DND-41 (cell line): ENCODE measurements at regions not wholly inside any gene's neighbourhood (a gene's known extent, or its start where the extent isn't known, plus 50 kb on each side); places are given as distances from the start of the nearest gene placed in this dataset.

Experiments
- ATAC-seq: fragments of 200-7000 bp; cut with Tn5 transposase; 3 replicates; pipeline ENCODE4 v1.9.1; 2021; ENCODE audit warnings: low read depth; ENCODE audit not compliant: insufficient read depth
- DNase-seq: peaks from one replicate; pipeline ENCODE4 v3.0.0-alpha.2; 2020
- H2AFZ ChIP-seq: 2 replicates; pipeline ENCODE4 v1.6.0; 2012; ENCODE audit warnings: low read depth, low read length
- H3K27ac ChIP-seq: 2 replicates; pipeline ENCODE4 v1.5.1; 2012; ENCODE audit warnings: low read length, inconsistent platforms
- H3K27me3 ChIP-seq: fragments of 200-600 bp; sonication (generic); 2 replicates; pipeline ENCODE4 v1.6.0; 2012; ENCODE audit warnings: low read length, mild to moderate bottlenecking, inconsistent platforms; ENCODE audit not compliant: insufficient read depth, poor library complexity
- H3K36me3 ChIP-seq: 2 replicates; pipeline ENCODE4 v1.5.1; 2012; ENCODE audit warnings: low read length, inconsistent platforms; ENCODE audit not compliant: insufficient read depth
- H3K4me1 ChIP-seq: 2 replicates; pipeline ENCODE4 v1.5.1; 2012; ENCODE audit warnings: mild to moderate bottlenecking, low read length; ENCODE audit not compliant: insufficient read depth
- H3K4me2 ChIP-seq: 2 replicates; pipeline ENCODE4 v1.6.0; 2012; ENCODE audit warnings: mild to moderate bottlenecking, moderate library complexity, low read length, inconsistent platforms; ENCODE audit not compliant: insufficient read depth
- H3K4me3 ChIP-seq, 2 experiments: fragments of 200-600 bp in 1 of 2; shearing (Covaris generic) in 1 of 2; 2 replicates each; pipeline ENCODE4 v1.5.1; 2012 to 2016; ENCODE audit warnings: inconsistent platforms in 2 of 2, low read length in 2 of 2, mild to moderate bottlenecking in 2 of 2, low read depth in 1 of 2, moderate library complexity in 1 of 2
- H3K79me2 ChIP-seq: 2 replicates; pipeline ENCODE4 v1.6.0; 2012; ENCODE audit warnings: low read length, inconsistent platforms; ENCODE audit not compliant: insufficient read depth
- H3K9ac ChIP-seq: 2 replicates; pipeline ENCODE4 v1.6.0; 2012; ENCODE audit warnings: low read depth, mild to moderate bottlenecking, inconsistent platforms, low read length, moderate library complexity
- H3K9me3 ChIP-seq: 2 replicates; pipeline ENCODE4 v1.5.1; 2012; ENCODE audit warnings: low read length, moderate library complexity, mild to moderate bottlenecking, inconsistent platforms; ENCODE audit not compliant: insufficient read depth, severe bottlenecking
- H4K20me1 ChIP-seq: 2 replicates; pipeline ENCODE4 v1.6.0; 2012; ENCODE audit warnings: low read length; ENCODE audit not compliant: insufficient read depth
- CTCF ChIP-seq: IDR thresholded peaks from 2 replicates; pipeline ENCODE4 v1.5.1; 2012; ENCODE audit warnings: borderline replicate concordance, low read length, moderate library complexity, mild to moderate bottlenecking; ENCODE audit not compliant: poor library complexity, severe bottlenecking; ENCODE audit errors: extremely low read depth
- EZH2 ChIP-seq: IDR thresholded peaks from 3 replicates; pipeline ENCODE4 v1.6.1; 2012; ENCODE audit warnings: borderline replicate concordance, low read depth, mild to moderate bottlenecking, moderate library complexity, low read length, inconsistent platforms; ENCODE audit not compliant: severe bottlenecking

- Histone ChIP-seq H3K79me2 (no peaks in the 10 kb centered on the region), H3K4me2 (no peak overlapping the region), H3K9ac (no peak overlapping the region), H3K36me3 (no peaks in the 10 kb centered on the region), H3K27me3 (no peaks in the 10 kb centered on the region), H2AFZ (no peak overlapping the region), H3K27ac (no peak overlapping the region), H3K9me3 (no peaks in the 10 kb centered on the region), H3K4me3 (no peak overlapping the region), H4K20me1 (no peaks in the 10 kb centered on the region), H3K4me1 (no peaks in the 10 kb centered on the region)
- no peak for TF ChIP-seq CTCF
- TF ChIP-seq EZH2 = no peak
- no peak for ATAC-seq
- no peak for DNase-seq
These were observed 557.9 kb upstream of the GRAMD2B start for GRCh38 chr5:125865166-125865815.

GRCh38 chr5:125868036-125868435 lies 555.2 kb upstream of the GRAMD2B start:
- no peak for ATAC-seq

GRCh38 chr5:125870256-125870655 lies 553.0 kb upstream of the GRAMD2B start:
- Histone ChIP-seq H3K9me3 (peaks cover 5% of the 10 kb centered on the region), H4K20me1 (no peaks in the 10 kb centered on the region), H3K4me1 (no peaks in the 10 kb centered on the region), H3K79me2 (no peaks in the 10 kb centered on the region), H2AFZ (no peak overlapping the region), H3K36me3 (no peaks in the 10 kb centered on the region), H3K9ac (no peak overlapping the region), H3K4me2 (no peak overlapping the region), H3K27ac (no peak overlapping the region), H3K4me3 (no peak overlapping the region), H3K27me3 (no peaks in the 10 kb centered on the region)
- no peak for TF ChIP-seq EZH2
- TF ChIP-seq CTCF = no peak
- DNase-seq (no peak), ATAC-seq (no peak)

More at GRCh38 chr5:125868036-125868435, 555.2 kb upstream of the GRAMD2B start:
- no peak for DNase-seq
- Histone ChIP-seq H3K9ac (no peak overlapping the region), H4K20me1 (no peaks in the 10 kb centered on the region), H3K79me2 (no peaks in the 10 kb centered on the region), H3K27ac (no peak overlapping the region), H3K4me2 (no peak overlapping the region), H3K36me3 (no peaks in the 10 kb centered on the region), H3K9me3 (no peaks in the 10 kb centered on the region), H3K27me3 (no peaks in the 10 kb centered on the region), H3K4me3 (no peak overlapping the region), H3K4me1 (no peaks in the 10 kb centered on the region), H2AFZ (no peak overlapping the region)
- TF ChIP-seq EZH2 = no peak
- TF ChIP-seq CTCF = no peak
